GM19395 (cell line): ENCODE measurements at regions not wholly inside any gene's neighbourhood (a gene's known extent, or its start where the extent isn't known, plus 50 kb on each side); places are given as distances from the start of the nearest gene placed in this dataset.
"Not testable (repeated sequence)": the region's sequence is repeated elsewhere in the genome, so short reads cannot be mapped to it uniquely, and the experiment has no call there.

Source experiments
- ATAC-seq: cut with Tn5 transposase; IDR thresholded peaks from one replicate; pipeline ENCODE4 v1.9.1; 2021; ENCODE audit warnings: mild to moderate bottlenecking, moderate library complexity; ENCODE audit not compliant: unreplicated experiment

GRCh38 chr6:11457422-11457821 lies 80.1 kb upstream of the TMEM170B start:
- ATAC-seq = not testable (repeated sequence)

GRCh38 chr6:11452106-11452505 lies 85.4 kb upstream of the TMEM170B start:
- not testable (repeated sequence) for ATAC-seq

GRCh38 chr6:11450037-11450436 lies 87.5 kb upstream of the TMEM170B start:
- no peak for ATAC-seq

DNA sequence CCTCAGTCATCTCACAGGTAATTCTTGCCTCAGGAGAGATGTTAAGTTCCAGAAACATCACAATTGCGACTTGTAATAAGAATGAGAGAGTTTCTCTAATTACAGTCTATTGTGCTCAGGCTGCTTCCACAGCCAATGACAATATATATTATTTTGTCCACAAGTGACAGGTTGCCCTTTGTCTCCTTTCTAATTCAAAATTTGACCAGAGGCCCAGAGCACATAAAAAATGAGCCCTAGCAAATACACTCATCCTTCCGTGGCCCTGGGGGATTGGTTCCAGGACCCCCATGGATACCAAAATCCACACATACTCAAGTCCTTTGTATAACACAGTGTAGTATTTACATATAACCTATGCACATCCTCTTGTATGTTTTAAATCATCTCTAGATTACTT lies 88.1 kb upstream of the TMEM170B start:
- no peak for ATAC-seq

GRCh38 chr6:11448038-11448437 lies 89.5 kb upstream of the TMEM170B start:
- ATAC-seq = no peak

DNA sequence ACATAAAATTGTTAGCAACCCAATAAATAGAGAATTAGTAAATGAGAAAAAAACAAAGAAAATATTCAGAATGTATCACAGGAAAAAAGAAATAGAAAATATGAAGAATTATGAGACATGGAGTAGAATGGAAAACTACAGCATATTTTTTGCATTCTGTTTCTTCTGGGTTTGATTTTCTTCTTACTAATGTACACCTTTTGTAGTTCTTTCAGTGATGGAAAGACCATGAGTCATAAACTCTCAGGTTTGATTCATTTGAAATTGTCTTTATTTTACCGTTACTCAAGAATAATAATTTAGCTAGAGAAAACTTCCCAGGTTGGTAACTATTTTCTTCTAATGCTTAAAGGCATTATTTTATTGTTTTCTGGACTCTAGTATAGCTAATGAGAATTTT lies 90.3 kb upstream of the TMEM170B start:
- no peak for ATAC-seq

- ATAC-seq = no peak
Measured at GRCh38 chr6:11445146-11445545, 92.4 kb upstream of the TMEM170B start.

DNA sequence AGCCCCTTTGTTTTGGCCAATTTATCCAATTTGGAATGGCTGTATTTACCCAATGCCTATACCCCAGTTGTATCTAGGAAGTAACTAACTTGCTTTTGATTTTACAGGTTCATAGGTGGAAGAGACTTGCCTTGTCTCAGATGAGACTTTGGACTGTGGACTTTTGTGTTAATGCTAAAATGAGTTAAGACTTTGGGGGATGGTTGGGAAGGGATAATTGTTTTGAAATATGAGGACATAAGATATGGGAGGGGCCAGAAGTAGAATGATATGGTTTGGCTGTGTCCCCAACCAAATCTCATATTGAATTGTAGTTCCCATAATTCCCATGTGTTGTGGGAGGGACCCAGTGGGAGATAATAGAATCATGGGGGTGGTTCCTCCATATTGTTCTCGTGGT lies 94.4 kb upstream of the TMEM170B start:
- not testable (repeated sequence) for ATAC-seq

GRCh38 chr6:11442495-11442894 lies 95.1 kb upstream of the TMEM170B start:
- ATAC-seq = no peak

DNA sequence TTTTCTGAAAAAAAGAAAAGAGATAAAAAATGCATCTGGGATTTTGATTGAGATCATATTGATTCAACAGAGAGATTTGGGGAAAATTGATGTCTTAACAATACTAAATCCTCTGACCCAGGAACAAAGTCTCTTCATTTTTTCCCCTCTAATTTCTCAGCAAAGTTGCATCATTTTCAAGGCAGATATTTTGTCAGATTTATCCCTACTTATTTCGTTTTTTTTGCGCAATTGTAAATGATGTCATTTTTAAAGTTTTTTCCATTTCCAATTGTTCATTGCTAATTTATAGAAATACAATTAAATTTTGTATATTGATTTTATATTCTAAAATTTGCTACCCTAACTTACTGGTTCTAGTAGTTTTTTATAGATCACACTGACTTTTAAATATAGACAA lies 97.7 kb upstream of the TMEM170B start:
- ATAC-seq = no peak

- no peak for ATAC-seq
Measured at GRCh38 chr6:11439017-11439420, 98.5 kb upstream of the TMEM170B start.

GRCh38 chr6:11437824-11438459 lies 99.6 kb upstream of the TMEM170B start:
- ATAC-seq = no peak

GRCh38 chr6:11436508-11437096 lies 100.9 kb upstream of the TMEM170B start:
- ATAC-seq = no peak

- ATAC-seq = no peak
Measured at GRCh38 chr6:11434565-11435326, 102.8 kb upstream of the TMEM170B start.

GRCh38 chr6:11433860-11434259 lies 103.7 kb upstream of the TMEM170B start:
- ATAC-seq = no peak

DNA sequence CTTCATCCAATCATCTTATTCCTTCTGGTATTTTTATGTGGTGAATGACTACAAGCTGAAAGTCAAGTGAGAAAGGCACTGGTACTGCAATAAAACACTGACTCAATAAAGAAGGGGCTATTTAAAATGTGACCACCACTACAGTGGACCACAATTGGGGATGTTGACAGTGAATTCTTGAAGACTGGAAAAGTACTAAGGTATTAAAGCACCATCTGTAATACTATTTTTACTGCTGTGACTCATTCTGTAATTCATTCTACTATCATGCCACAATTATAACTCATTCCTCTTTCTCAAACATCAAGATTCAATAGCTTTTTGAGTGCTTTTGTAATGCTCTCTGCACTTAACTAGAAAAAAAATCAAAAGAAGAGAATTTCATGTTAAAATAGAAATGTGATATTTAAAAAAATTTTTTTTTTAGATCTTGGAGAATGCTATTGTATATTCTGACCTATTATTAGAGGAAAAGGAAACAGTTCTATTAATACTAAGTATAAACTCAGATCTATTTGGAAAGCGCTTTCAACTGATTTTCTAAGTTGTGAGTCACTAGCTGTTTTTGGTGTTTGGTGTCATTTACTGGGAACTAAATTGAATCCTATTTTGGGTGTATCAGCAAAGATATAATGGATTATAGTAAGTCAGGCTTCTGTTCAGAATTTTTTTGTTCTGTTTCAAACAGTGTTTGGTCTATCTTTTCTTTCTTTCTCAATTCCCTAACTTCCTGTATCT lies 104.7 kb upstream of the TMEM170B start:
- no peak for ATAC-seq

DNA sequence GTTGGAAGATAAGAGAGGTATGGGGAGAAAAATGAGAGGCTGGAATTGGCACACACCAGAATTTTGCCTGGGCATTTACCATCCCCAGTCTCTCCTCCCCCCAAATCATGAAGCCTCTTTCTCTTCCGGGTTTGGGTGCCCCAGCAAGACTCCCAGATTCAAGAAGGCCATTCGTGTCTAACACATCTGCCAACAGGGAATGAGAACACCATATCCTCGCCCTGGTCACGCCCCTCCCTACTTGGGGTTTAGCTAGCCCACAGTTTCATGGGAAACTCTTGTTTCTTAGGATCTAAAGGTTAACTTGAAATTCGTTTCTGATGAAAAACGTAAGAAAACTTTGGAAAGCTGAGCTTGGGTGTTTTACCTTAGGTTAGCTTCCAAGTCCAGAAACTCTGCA lies 105.5 kb upstream of the TMEM170B start:
- ATAC-seq = no peak

- no peak for ATAC-seq
Measured at GRCh38 chr6:11431455-11431937, 106.1 kb upstream of the TMEM170B start.

DNA sequence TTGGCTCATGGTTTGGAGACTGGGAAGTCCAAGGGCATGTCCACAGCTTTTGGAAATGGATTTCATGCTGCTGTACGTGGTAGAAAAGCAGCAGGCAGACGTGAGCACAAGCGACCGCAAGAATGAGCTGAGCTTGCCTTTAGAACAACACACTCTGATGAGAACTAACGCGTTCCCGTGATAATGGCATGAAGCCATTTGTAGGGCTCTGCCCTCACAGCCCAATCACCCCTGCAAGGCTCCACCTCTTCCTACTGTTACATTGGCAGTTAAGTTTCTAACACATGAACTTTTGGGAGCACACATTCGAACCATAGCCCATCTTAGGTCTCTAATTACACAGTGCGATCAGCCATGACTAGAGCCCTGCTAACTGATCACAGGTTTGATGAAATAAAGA lies 107.5 kb upstream of the TMEM170B start:
- no peak for ATAC-seq

- peak; percentile 33 for ATAC-seq
Measured at GRCh38 chr6:11429577-11429976, 108.0 kb upstream of the TMEM170B start.

DNA sequence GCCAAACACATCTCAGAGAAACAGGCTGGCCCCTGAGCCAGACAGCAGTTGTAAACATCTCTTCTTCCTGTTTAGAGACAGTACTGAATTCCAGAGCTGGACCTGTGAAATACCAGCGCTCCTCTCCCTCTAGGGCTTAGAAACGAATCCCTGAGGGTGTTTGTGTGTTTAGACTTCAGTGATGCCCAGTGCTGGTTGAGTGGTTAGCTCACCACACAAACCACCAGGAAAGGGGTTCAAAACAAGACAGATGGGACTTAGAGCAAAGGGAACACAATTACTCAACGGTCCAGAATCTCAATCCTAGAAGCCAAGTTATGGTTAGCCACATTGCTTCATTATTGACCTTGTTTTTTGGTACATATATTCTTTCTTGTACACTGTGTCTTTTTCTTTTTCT lies 108.7 kb upstream of the TMEM170B start:
- peak; percentile 57 for ATAC-seq
